Astrocyte (in vitro differentiated cells and primary cell): ENCODE measurements at regions not wholly inside any gene's neighbourhood (a gene's known extent, or its start where the extent isn't known, plus 50 kb on each side); places are given as distances from the start of the nearest gene placed in this dataset.
A peak's percentile ranks its signal among the peaks of the same experiment; 100 is the strongest.

Experiments used
- DNase-seq: peaks from one replicate; pipeline ENCODE4 v3.0.0-alpha.2; 2010; ENCODE audit warnings: low read depth
- FAIRE-seq: peaks from 2 replicates; lab custom pipeline; 2011; peaks lifted over from hg19 to GRCh38; lab: Jason Lieb, UNC
- H2AFZ ChIP-seq: 2 replicates; pipeline ENCODE4 v1.6.0; 2012; ENCODE audit warnings: low read depth, low read length, inconsistent platforms
- H3K27ac ChIP-seq: 2 replicates; pipeline ENCODE4 v1.5.1; 2011; ENCODE audit warnings: low read depth, low read length, inconsistent platforms
- H3K27me3 ChIP-seq: 2 replicates; pipeline ENCODE4 v1.6.0; 2011; ENCODE audit warnings: low read length, inconsistent platforms; ENCODE audit not compliant: insufficient read depth
- H3K36me3 ChIP-seq: 2 replicates; pipeline ENCODE4 v1.5.1; 2011; ENCODE audit warnings: low read length, inconsistent platforms; ENCODE audit not compliant: insufficient read depth
- H3K4me1 ChIP-seq: 2 replicates; pipeline ENCODE4 v1.5.1; 2011; ENCODE audit warnings: low read length, inconsistent platforms; ENCODE audit not compliant: insufficient read depth
- H3K4me2 ChIP-seq: 2 replicates; pipeline ENCODE4 v1.6.0; 2012; ENCODE audit warnings: low read length, inconsistent platforms
- H3K4me3 ChIP-seq: 2 replicates; pipeline ENCODE4 v1.5.1; 2011; ENCODE audit warnings: low read depth, mild to moderate bottlenecking, low read length, inconsistent platforms; ENCODE audit not compliant: insufficient read depth
- H3K79me2 ChIP-seq: 2 replicates; pipeline ENCODE4 v1.6.0; 2012; ENCODE audit warnings: mild to moderate bottlenecking, low read length, inconsistent platforms; ENCODE audit not compliant: insufficient read depth
- H3K9ac ChIP-seq: 2 replicates; pipeline ENCODE4 v1.6.0; 2012; ENCODE audit warnings: mild to moderate bottlenecking, low read length, inconsistent platforms
- H3K9me3 ChIP-seq: 2 replicates; pipeline ENCODE4 v1.5.1; 2012; ENCODE audit warnings: low read depth, mild to moderate bottlenecking, low read length, inconsistent platforms; ENCODE audit not compliant: insufficient read depth
- H4K20me1 ChIP-seq: 2 replicates; pipeline ENCODE4 v1.6.0; 2012; ENCODE audit warnings: low read length, inconsistent platforms; ENCODE audit not compliant: insufficient read depth
- H3K27ac Mint-ChIP-seq: one replicate; pipeline ENCODE4 v1.8.0; 2021; ENCODE audit warnings: mild to moderate bottlenecking, mixed read lengths; ENCODE audit not compliant: unreplicated experiment
- H3K27me3 Mint-ChIP-seq: one replicate; pipeline ENCODE4 v1.8.0; 2021; ENCODE audit warnings: low read depth, mixed read lengths; ENCODE audit not compliant: unreplicated experiment
- H3K36me3 Mint-ChIP-seq: one replicate; pipeline ENCODE4 v1.8.0; 2021; ENCODE audit warnings: low read depth, mixed read lengths; ENCODE audit not compliant: unreplicated experiment
- H3K4me1 Mint-ChIP-seq: one replicate; pipeline ENCODE4 v1.8.0; 2021; ENCODE audit warnings: low read depth, mixed read lengths; ENCODE audit not compliant: unreplicated experiment
- H3K4me3 Mint-ChIP-seq: one replicate; pipeline ENCODE4 v1.8.0; 2021; ENCODE audit warnings: mild to moderate bottlenecking, moderate library complexity, mixed read lengths; ENCODE audit not compliant: unreplicated experiment
- H3K9me3 Mint-ChIP-seq: one replicate; pipeline ENCODE4 v1.8.0; 2021; ENCODE audit warnings: mild to moderate bottlenecking, mixed read lengths; ENCODE audit not compliant: unreplicated experiment
- EZH2 ChIP-seq: IDR thresholded peaks from 2 replicates; pipeline ENCODE4 v1.6.1; 2012; ENCODE audit warnings: mild to moderate bottlenecking, low read length, inconsistent platforms; ENCODE audit not compliant: insufficient read depth
- TF ChIP-seq, protein P1 (sequence below): IDR thresholded peaks from 2 replicates; pipeline ENCODE4 v1.5.1; 2011; ENCODE audit warnings: low read depth, mild to moderate bottlenecking, inconsistent platforms, low read length, moderate library complexity; ENCODE audit not compliant: insufficient read depth

DNA sequence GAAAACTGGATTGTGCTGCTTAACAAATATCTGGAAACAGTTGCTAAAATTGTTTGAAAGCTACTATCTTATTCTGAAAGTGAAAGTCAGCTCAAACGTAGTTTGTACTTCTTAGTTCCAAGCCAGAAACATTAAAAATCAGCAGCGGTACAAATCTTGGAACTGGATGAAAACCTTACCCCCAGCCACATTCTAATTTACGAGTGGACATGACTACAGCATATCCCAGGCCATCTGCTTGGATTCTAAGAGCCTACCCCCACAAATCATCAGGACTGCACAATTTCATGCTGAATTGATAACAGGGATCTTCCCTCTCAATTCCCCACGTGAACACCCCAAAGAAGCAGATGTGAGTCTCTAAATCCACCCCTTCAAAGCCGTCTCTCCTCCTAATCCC, 158.7 kb upstream of the NCKAP5 start:
- H3K4me3 ChIP-seq: no peak overlapping the region
- H3K9me3 ChIP-seq: no peaks in the 10 kb centered on the region
- no peaks in the 10 kb centered on the region for H3K79me2 ChIP-seq
- no peaks in the 10 kb centered on the region for H3K4me1 Mint-ChIP-seq
- DNase-seq (no peak), FAIRE-seq (no peak)
- H3K27ac Mint-ChIP-seq: no peak overlapping the region
- no peak overlapping the region for H3K4me3 Mint-ChIP-seq
- H3K36me3 ChIP-seq: no peaks in the 10 kb centered on the region
- H3K27me3 ChIP-seq: no peaks in the 10 kb centered on the region
- no peaks in the 10 kb centered on the region for H3K27me3 Mint-ChIP-seq
- TF ChIP-seq EZH2: no peak
- TF ChIP-seq, protein P1, sequence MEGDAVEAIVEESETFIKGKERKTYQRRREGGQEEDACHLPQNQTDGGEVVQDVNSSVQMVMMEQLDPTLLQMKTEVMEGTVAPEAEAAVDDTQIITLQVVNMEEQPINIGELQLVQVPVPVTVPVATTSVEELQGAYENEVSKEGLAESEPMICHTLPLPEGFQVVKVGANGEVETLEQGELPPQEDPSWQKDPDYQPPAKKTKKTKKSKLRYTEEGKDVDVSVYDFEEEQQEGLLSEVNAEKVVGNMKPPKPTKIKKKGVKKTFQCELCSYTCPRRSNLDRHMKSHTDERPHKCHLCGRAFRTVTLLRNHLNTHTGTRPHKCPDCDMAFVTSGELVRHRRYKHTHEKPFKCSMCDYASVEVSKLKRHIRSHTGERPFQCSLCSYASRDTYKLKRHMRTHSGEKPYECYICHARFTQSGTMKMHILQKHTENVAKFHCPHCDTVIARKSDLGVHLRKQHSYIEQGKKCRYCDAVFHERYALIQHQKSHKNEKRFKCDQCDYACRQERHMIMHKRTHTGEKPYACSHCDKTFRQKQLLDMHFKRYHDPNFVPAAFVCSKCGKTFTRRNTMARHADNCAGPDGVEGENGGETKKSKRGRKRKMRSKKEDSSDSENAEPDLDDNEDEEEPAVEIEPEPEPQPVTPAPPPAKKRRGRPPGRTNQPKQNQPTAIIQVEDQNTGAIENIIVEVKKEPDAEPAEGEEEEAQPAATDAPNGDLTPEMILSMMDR: no peak
- no peak overlapping the region for H3K9ac ChIP-seq
- H2AFZ ChIP-seq: peak overlapping the region; percentile 12
- H3K36me3 Mint-ChIP-seq: no peaks in the 10 kb centered on the region
- H3K9me3 Mint-ChIP-seq: peaks cover 2% of the 10 kb centered on the region
- no peak overlapping the region for H3K27ac ChIP-seq
- no peaks in the 10 kb centered on the region for H3K4me1 ChIP-seq
- H4K20me1 ChIP-seq: no peaks in the 10 kb centered on the region
- H3K4me2 ChIP-seq: no peak overlapping the region

DNA sequence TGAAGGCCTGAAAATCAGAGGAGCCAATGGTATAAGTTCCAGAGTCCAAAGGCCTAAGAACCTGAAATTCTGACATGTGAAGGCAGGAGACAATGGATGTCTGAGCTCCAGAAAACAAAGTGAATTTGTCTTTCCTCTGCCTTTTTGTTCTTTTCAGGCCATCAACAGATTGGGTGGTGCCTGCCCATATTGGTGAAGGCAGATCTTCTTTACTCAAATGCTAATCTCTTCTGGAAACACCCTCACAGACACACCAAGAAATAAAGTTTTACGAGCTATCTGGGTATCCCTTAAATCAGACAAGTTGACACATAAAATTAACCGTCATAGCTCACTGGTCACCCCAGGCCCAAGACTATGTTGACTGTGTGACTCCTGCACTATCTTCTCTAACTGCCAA, 163.8 kb upstream of the NCKAP5 start:
- Histone ChIP-seq H3K79me2 (no peaks in the 10 kb centered on the region), H4K20me1 (no peaks in the 10 kb centered on the region), H3K27ac (no peak overlapping the region), H3K27me3 (no peaks in the 10 kb centered on the region), H2AFZ (no peak overlapping the region), H3K9me3 (no peaks in the 10 kb centered on the region), H3K9ac (no peak overlapping the region), H3K4me1 (peaks cover 20% of the 10 kb centered on the region), H3K4me3 (no peak overlapping the region), H3K4me2 (no peak overlapping the region), H3K36me3 (no peaks in the 10 kb centered on the region)
- Mint-ChIP-seq H3K4me1 (peaks cover 21% of the 10 kb centered on the region), H3K27me3 (no peaks in the 10 kb centered on the region), H3K9me3 (peaks cover 6% of the 10 kb centered on the region), H3K27ac (no peak overlapping the region), H3K36me3 (no peaks in the 10 kb centered on the region), H3K4me3 (no peak overlapping the region)
- DNase-seq (no peak), FAIRE-seq (no peak)
- TF ChIP-seq, protein P1: no peak
- no peak for TF ChIP-seq EZH2

DNA sequence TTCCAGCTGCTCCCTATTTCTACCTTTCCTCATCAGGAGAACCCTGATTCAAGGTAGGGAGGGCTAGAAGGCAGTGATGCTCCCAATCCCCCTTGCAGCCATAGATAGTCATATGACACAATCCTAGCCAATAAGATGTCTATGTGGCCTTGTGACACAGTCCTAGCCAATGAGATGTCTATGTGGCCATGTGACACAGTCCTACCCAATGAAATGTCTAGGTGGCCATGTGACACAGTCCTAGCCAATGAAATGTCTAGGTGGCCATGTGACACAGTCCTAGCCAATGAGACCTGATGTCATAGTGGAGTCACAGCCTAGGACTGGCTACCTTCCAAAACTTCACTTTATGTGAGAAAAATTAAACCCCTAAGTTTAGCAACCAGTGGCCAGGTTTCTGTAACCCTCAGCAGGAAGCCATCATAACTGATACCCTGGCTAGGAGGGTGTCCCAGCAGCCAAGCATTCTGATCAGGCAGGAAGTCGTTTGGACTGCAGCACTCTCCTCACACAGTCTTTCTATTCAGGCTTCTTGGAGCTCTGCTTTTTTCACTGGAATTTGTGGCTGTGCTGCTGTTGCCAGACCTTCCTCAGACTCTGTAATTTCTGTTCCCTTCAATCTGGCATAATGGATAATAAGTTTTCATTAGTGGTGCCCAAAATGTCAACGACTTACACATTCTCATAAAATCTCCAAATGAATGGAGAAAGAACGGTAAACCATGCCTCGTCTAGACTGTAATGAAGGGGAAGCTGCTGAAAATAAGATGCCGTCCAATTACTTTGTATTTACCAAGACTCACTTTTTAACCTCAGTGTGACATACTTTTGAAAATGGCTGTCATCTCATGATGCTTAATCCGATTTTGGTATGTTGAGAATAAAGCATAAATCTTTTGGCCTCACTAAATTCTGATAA, 165.0 kb upstream of the NCKAP5 start:
- peaks cover 6% of the 10 kb centered on the region for H3K9me3 Mint-ChIP-seq
- H3K36me3 ChIP-seq: no peaks in the 10 kb centered on the region
- H2AFZ ChIP-seq: peak overlapping the region; percentile 20
- no peak overlapping the region for H3K4me3 ChIP-seq
- H3K4me3 Mint-ChIP-seq: no peak overlapping the region
- peak overlapping the region; percentile 2 for H3K9ac ChIP-seq
- no peaks in the 10 kb centered on the region for H4K20me1 ChIP-seq
- no peaks in the 10 kb centered on the region for H3K27me3 ChIP-seq
- no peaks in the 10 kb centered on the region for H3K79me2 ChIP-seq
- H3K4me1 ChIP-seq: peaks cover 25% of the 10 kb centered on the region
- peaks cover 24% of the 10 kb centered on the region for H3K4me1 Mint-ChIP-seq
- peak overlapping the region; percentile 97 for H3K27ac Mint-ChIP-seq
- no peaks in the 10 kb centered on the region for H3K9me3 ChIP-seq
- peak overlapping the region; percentile 45 for H3K27ac ChIP-seq
- FAIRE-seq (peak; percentile 82), DNase-seq (no peak)
- no peak overlapping the region for H3K4me2 ChIP-seq
- no peaks in the 10 kb centered on the region for H3K27me3 Mint-ChIP-seq
- TF ChIP-seq, protein P1: no peak
- no peak for TF ChIP-seq EZH2
- H3K36me3 Mint-ChIP-seq: no peaks in the 10 kb centered on the region
